B cell (primary cell): ENCODE measurements at regions not wholly inside any gene's neighbourhood (a gene's known extent, or its start where the extent isn't known, plus 50 kb on each side); places are given as distances from the start of the nearest gene placed in this dataset.

ENCODE experiments used
- ATAC-seq: fragments of 200-7000 bp; cut with Tn5 transposase; one replicate; pipeline ENCODE4 v1.10.0; 2021; ENCODE audit warnings: low read depth, mild to moderate bottlenecking, moderate number of reproducible peaks, moderate library complexity
- CTCF ChIA-PET: fragments of 350-600 bp; sonication (Branson Sonifier 250); formaldehyde crosslinking; loops from one replicate; lab custom pipeline; 2021; ENCODE audit warnings: antibody characterized with exemption, inconsistent platforms; lab: Charles Lee
- POLR2A ChIA-PET: fragments of 350-600 bp; sonication (Branson Sonifier 250); formaldehyde crosslinking; loops from one replicate; lab custom pipeline; 2021; ENCODE audit warnings: antibody characterized with exemption; lab: Charles Lee
- DNase-seq: peaks from one replicate; pipeline ENCODE4 v3.0.0; 2013
- H2AFZ ChIP-seq: 2 replicates; pipeline ENCODE4 v1.6.1; 2012; ENCODE audit warnings: mild to moderate bottlenecking, low read depth, low read length; ENCODE audit not compliant: insufficient read depth, poor library complexity, severe bottlenecking
- H3K27ac ChIP-seq, 2 donors: 1 replicate in 1 of 2; 2 replicates in 1 of 2; pipeline ENCODE4 v1.5.1; 2012 to 2013; ENCODE audit warnings: low read length in 2 of 2, mild to moderate bottlenecking in 2 of 2, moderate library complexity in 1 of 2
- H3K27me3 ChIP-seq, 4 experiments: fragments of 200-600 bp in 1 of 4; sonication (generic) in 1 of 4; replicated peaks in 1 of 4; 1 replicate in 2 of 4; 2 replicates in 2 of 4; pipeline versions ENCODE4 v1.6.1 to v1.7.0; 2013 to 2016; ENCODE audit warnings: low read length in 3 of 4, mild to moderate bottlenecking in 2 of 4, mixed read lengths in 1 of 4, moderate library complexity in 1 of 4; ENCODE audit not compliant: insufficient read depth in 4 of 4, control insufficient read depth in 3 of 4; ENCODE audit errors: control extremely low read depth in 1 of 4
- H3K36me3 ChIP-seq, 2 experiments: replicated peaks in 1 of 2; 1 replicate in 1 of 2; 2 replicates in 1 of 2; pipeline versions ENCODE4 v1.6.1 to v1.7.1; 2013; ENCODE audit warnings: low read length in 1 of 2; ENCODE audit not compliant: insufficient read depth in 2 of 2, control insufficient read depth in 1 of 2; ENCODE audit errors: control extremely low read depth in 1 of 2, extremely low read depth in 1 of 2
- H3K4me1 ChIP-seq, 2 donors: fragments of 200-600 bp in 1 of 2; sonication (generic) in 1 of 2; 1 replicate in 1 of 2; 2 replicates in 1 of 2; pipeline versions ENCODE4 v1.5.1 to v1.6.1; 2013 to 2017; ENCODE audit warnings: low read length in 2 of 2; ENCODE audit not compliant: control insufficient read depth in 2 of 2, insufficient read depth in 2 of 2
- H3K4me2 ChIP-seq: replicated peaks from 2 replicates; pipeline ENCODE3; 2012; ENCODE audit warnings: mild to moderate bottlenecking, low read depth, low read length; ENCODE audit not compliant: poor library complexity, severe bottlenecking
- H3K4me3 ChIP-seq, 5 experiments: fragments of 200-600 bp in 1 of 5; sonication (generic) in 1 of 5; 1 replicate in 3 of 5; 2 replicates in 2 of 5; pipeline versions ENCODE4 v1.5.1 to v1.7.0; 2011 to 2016; ENCODE audit warnings: low read length in 4 of 5, mild to moderate bottlenecking in 4 of 5, low read depth in 2 of 5, control low read depth in 1 of 5, moderate library complexity in 1 of 5; ENCODE audit not compliant: insufficient read depth in 1 of 5; ENCODE audit errors: control extremely low read depth in 1 of 5, extremely low read depth in 1 of 5
- H3K79me2 ChIP-seq: fragments of 200-600 bp; sonication (generic); one replicate; pipeline ENCODE4 v1.6.0; 2016; ENCODE audit warnings: low read length; ENCODE audit not compliant: control insufficient read depth, insufficient read depth
- H3K9ac ChIP-seq: fragments of 200-600 bp; sonication (generic); 2 replicates; pipeline ENCODE4 v1.6.1; 2017; ENCODE audit warnings: mild to moderate bottlenecking, low read length, moderate library complexity
- H3K9me3 ChIP-seq, 3 donors: one replicate each; pipeline versions ENCODE4 v1.6.1 to v1.7.1; 2013; ENCODE audit warnings: low read length in 2 of 3; ENCODE audit not compliant: control insufficient read depth in 2 of 3, insufficient read depth in 1 of 3; ENCODE audit errors: control extremely low read depth in 1 of 3
- H4K20me1 ChIP-seq: 2 replicates; pipeline ENCODE4 v1.6.0; 2012; ENCODE audit warnings: mild to moderate bottlenecking, low read length; ENCODE audit not compliant: insufficient read depth, control insufficient read depth, poor library complexity, severe bottlenecking
- H3K27ac Mint-ChIP-seq: one replicate; pipeline ENCODE4 v1.8.0; 2021; ENCODE audit warnings: mixed read lengths
- H3K27me3 Mint-ChIP-seq: one replicate; pipeline ENCODE4 v1.8.0; 2021; ENCODE audit warnings: mixed read lengths
- H3K4me1 Mint-ChIP-seq: one replicate; pipeline ENCODE4 v1.8.0; 2021; ENCODE audit warnings: mixed read lengths
- H3K4me3 Mint-ChIP-seq: one replicate; pipeline ENCODE4 v1.8.0; 2021; ENCODE audit warnings: mixed read lengths
- H3K9me3 Mint-ChIP-seq: one replicate; pipeline ENCODE4 v1.8.0; 2022; ENCODE audit warnings: mixed read lengths; ENCODE audit not compliant: insufficient read depth
- CTCF ChIP-seq: fragments of 200-600 bp; IDR thresholded peaks from one replicate; pipeline ENCODE4 v1.8.0; 2022; ENCODE audit warnings: antibody characterized with exemption, mild to moderate bottlenecking
- EZH2 ChIP-seq: IDR thresholded peaks from 2 replicates; pipeline ENCODE4 v1.6.1; 2012; ENCODE audit warnings: borderline replicate concordance, low read depth, mild to moderate bottlenecking, moderate library complexity, low read length; ENCODE audit not compliant: insufficient read depth, poor library complexity, severe bottlenecking
- WGBS: methylation state at CpG from one replicate; pipeline ENCODE4 v1.1.5; 2013; ENCODE audit warnings: missing lambda C conversion rate; ENCODE audit not compliant: insufficient coverage; 5-methylcytosine and 5-hydroxymethylcytosine counted together
- intact Hi-C: fragments of 100-400 bp; cut with micrococcal nuclease; formaldehyde crosslinking; loops from one replicate; pipeline ENCODE4 v1.10.0; 2022

DNA sequence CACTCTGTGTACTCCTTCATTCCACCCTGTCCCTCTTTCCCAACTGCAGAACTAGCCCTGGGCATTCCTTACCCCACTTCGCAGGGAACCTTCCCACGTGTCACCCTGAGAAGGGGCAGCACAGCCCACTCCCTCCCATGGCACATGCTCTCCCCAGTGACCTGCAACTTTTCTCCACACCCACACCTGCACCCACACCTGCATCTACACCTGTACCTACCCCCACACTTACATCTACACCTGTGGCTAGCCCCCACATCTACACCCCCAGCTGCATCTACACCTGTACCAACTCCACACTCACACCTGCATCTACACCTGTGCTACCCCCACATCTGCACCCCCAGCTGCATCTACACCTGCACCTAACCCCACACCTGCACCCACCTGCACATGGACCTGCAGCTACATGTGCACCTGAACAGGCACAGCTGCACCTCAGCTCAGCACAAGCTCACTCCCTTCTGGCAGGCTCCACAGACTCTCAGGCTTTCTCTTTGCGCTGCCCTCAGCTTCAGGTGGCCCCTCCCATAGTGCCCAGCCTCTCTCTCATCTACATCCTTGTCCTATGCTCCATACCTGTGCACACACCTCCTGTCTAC lies 234.1 kb downstream of the TUBA3C start:
- no peaks in the 10 kb centered on the region for H3K36me3 ChIP-seq
- ChIA-PET CTCF (no interaction called here), POLR2A (no interaction called here)
- no peak overlapping the region for H3K4me3 Mint-ChIP-seq
- ATAC-seq: no peak
- H3K79me2 ChIP-seq: no peaks in the 10 kb centered on the region
- no peak overlapping the region for H3K4me3 ChIP-seq
- DNase-seq: no peak
- H3K4me1 Mint-ChIP-seq: no peaks in the 10 kb centered on the region
- H3K27me3 Mint-ChIP-seq: no peaks in the 10 kb centered on the region
- H3K27ac Mint-ChIP-seq: no peak overlapping the region
- peaks cover 0 to 62% (median 0%) of the 10 kb centered on the region in 3 donors for H3K9me3 ChIP-seq
- 79% methylated on average over 3 of the region's 3 CpGs for WGBS
- H3K27ac ChIP-seq: no peak overlapping the region
- H3K27me3 ChIP-seq: no peaks in the 10 kb centered on the region
- TF ChIP-seq EZH2 (no peak), CTCF (no peak)
- H3K4me1 ChIP-seq: no peaks in the 10 kb centered on the region
- no peak overlapping the region for H2AFZ ChIP-seq
- intact Hi-C loops: no loop called here
- H3K9ac ChIP-seq: no peak overlapping the region
- no peak overlapping the region for H3K4me2 ChIP-seq
- H4K20me1 ChIP-seq: no peaks in the 10 kb centered on the region
- no peaks in the 10 kb centered on the region for H3K9me3 Mint-ChIP-seq

- Histone ChIP-seq H3K27me3 (no peaks in the 10 kb centered on the region), H3K79me2 (no peaks in the 10 kb centered on the region), H3K36me3 (no peaks in the 10 kb centered on the region), H3K4me3 (no peak overlapping the region), H3K9me3 (peaks cover 0 to 55% (median 0%) of the 10 kb centered on the region in 3 donors), H3K27ac (no peak overlapping the region), H4K20me1 (no peaks in the 10 kb centered on the region), H3K4me1 (no peaks in the 10 kb centered on the region), H3K4me2 (no peak overlapping the region), H2AFZ (no peak overlapping the region), H3K9ac (no peak overlapping the region)
- no peaks in the 10 kb centered on the region for H3K4me1 Mint-ChIP-seq
- ATAC-seq (no peak), DNase-seq (no peak)
- H3K27ac Mint-ChIP-seq: no peak overlapping the region
- ChIA-PET POLR2A (no interaction called here), CTCF (no interaction called here)
- H3K9me3 Mint-ChIP-seq: no peaks in the 10 kb centered on the region
- WGBS: 61% methylated on average over 7 of the region's 7 CpGs
- intact Hi-C loops: no loop called here
- no peak overlapping the region for H3K4me3 Mint-ChIP-seq
- H3K27me3 Mint-ChIP-seq: no peaks in the 10 kb centered on the region
- TF ChIP-seq CTCF (no peak), EZH2 (no peak)
Measured at GRCh38 chr13:18946738-18947137, 234.9 kb downstream of the TUBA3C start.
